SU-DHL-6 (cell line): ENCODE measurements at regions not wholly inside any gene's neighbourhood (a gene's known extent, or its start where the extent isn't known, plus 50 kb on each side); places are given as distances from the start of the nearest gene placed in this dataset.

Source experiments
- EZH2phosphoT487 ChIP-seq: fragments of 200-600 bp; sonication (generic), shearing (Covaris generic); conservative IDR thresholded peaks from 2 replicates; pipeline ENCODE4 v1.6.1; 2018; ENCODE audit warnings: mild to moderate bottlenecking, antibody characterized with exemption, low read length, moderate library complexity, mixed read lengths
- TF ChIP-seq, protein P1 (sequence below): fragments of 200-600 bp; sonication (generic); IDR thresholded peaks from one replicate; pipeline ENCODE4 v1.5.1; 2017; ENCODE audit warnings: antibody characterized with exemption, mild to moderate bottlenecking, low read length, moderate library complexity; ENCODE audit not compliant: insufficient read depth, poor library complexity, severe bottlenecking

DNA sequence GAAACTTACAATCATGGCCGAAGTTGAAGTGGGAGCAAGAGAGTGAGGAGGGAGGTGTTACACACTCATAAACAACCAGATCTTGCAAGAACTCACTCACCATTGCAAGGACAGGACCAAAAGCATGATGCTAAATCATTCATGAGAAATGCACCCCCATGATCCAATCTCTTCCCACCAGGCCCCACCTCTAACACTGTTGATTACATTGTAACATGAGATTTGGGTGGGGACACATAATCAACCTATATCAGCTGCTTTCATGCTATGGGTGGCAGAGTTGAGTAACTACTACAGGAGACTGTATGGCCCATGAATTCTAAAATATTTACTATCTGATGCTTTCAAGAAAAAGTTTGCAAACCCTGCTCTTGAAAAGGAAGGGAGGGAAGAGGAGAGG, 155.1 kb downstream of the DEFB131A start:
- TF ChIP-seq, protein P1, sequence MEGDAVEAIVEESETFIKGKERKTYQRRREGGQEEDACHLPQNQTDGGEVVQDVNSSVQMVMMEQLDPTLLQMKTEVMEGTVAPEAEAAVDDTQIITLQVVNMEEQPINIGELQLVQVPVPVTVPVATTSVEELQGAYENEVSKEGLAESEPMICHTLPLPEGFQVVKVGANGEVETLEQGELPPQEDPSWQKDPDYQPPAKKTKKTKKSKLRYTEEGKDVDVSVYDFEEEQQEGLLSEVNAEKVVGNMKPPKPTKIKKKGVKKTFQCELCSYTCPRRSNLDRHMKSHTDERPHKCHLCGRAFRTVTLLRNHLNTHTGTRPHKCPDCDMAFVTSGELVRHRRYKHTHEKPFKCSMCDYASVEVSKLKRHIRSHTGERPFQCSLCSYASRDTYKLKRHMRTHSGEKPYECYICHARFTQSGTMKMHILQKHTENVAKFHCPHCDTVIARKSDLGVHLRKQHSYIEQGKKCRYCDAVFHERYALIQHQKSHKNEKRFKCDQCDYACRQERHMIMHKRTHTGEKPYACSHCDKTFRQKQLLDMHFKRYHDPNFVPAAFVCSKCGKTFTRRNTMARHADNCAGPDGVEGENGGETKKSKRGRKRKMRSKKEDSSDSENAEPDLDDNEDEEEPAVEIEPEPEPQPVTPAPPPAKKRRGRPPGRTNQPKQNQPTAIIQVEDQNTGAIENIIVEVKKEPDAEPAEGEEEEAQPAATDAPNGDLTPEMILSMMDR: no peak
- TF ChIP-seq EZH2phosphoT487: no peak
